B cell (primary cell): ENCODE measurements at regions not wholly inside any gene's neighbourhood (a gene's known extent, or its start where the extent isn't known, plus 50 kb on each side); places are given as distances from the start of the nearest gene placed in this dataset.

Experiments
- CTCF ChIP-seq: fragments of 200-600 bp; IDR thresholded peaks from one replicate; pipeline ENCODE4 v1.8.0; 2022; ENCODE audit warnings: antibody characterized with exemption, mild to moderate bottlenecking
- EZH2 ChIP-seq: IDR thresholded peaks from 2 replicates; pipeline ENCODE4 v1.6.1; 2012; ENCODE audit warnings: borderline replicate concordance, low read depth, mild to moderate bottlenecking, moderate library complexity, low read length; ENCODE audit not compliant: insufficient read depth, poor library complexity, severe bottlenecking

- TF ChIP-seq CTCF (no peak), EZH2 (no peak)
These were observed 149.8 kb downstream of the CYP26B1 start for GRCh38 chr2:71997843-71998242.
